ENCODE measurements at regions not wholly inside any gene's neighbourhood (a gene's known extent, or its start where the extent isn't known, plus 50 kb on each side); places are given as distances from the start of the nearest gene placed in this dataset.

DNA sequence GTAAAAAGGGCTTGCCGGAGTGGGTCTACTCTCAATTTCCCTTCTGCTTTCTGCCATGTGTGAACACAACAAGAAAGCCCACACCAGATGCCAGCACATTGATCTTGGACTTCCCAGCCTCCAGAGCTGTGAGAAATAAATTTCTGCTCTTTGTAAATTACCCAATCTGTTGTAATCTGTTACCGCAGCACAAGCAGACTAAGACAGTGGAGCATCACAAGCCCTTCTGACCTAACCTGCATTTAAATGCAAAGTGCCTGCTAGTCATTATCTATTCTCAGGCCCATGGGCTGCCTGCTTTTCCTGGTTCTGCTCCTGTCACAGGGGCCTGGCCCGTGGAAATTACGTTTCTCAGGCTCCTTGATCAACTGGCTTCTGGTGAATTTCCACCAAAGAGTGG, 199.3 kb upstream of the AUTS2 start:
- H3K4me1 ChIP-seq: no peaks in the 10 kb centered on the region
- no peaks in the 10 kb centered on the region for H3K9me3 ChIP-seq
- no peak for ATAC-seq (ENCODE audit: low FRiP score in 2 of 2)
- 85 to 96% methylated on average over 4 of the region's 4 CpGs for WGBS, 2 donors
- DNase-seq: no peak
- TF ChIP-seq, protein P1, sequence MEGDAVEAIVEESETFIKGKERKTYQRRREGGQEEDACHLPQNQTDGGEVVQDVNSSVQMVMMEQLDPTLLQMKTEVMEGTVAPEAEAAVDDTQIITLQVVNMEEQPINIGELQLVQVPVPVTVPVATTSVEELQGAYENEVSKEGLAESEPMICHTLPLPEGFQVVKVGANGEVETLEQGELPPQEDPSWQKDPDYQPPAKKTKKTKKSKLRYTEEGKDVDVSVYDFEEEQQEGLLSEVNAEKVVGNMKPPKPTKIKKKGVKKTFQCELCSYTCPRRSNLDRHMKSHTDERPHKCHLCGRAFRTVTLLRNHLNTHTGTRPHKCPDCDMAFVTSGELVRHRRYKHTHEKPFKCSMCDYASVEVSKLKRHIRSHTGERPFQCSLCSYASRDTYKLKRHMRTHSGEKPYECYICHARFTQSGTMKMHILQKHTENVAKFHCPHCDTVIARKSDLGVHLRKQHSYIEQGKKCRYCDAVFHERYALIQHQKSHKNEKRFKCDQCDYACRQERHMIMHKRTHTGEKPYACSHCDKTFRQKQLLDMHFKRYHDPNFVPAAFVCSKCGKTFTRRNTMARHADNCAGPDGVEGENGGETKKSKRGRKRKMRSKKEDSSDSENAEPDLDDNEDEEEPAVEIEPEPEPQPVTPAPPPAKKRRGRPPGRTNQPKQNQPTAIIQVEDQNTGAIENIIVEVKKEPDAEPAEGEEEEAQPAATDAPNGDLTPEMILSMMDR (IDR thresholded peaks at IDR 0.05): no peak
- TF ChIP-seq POLR2AphosphoS5 (IDR thresholded peaks at IDR 0.05) (no peak), EP300 (IDR thresholded peaks at IDR 0.05) (no peak), POLR2A (IDR thresholded peaks at IDR 0.05) (no peak)
- H3K27me3 ChIP-seq: no peaks in the 10 kb centered on the region
- H3K27ac ChIP-seq: no peak overlapping the region
- H3K4me3 ChIP-seq: no peak overlapping the region
- H3K36me3 ChIP-seq: no peaks in the 10 kb centered on the region

DNA sequence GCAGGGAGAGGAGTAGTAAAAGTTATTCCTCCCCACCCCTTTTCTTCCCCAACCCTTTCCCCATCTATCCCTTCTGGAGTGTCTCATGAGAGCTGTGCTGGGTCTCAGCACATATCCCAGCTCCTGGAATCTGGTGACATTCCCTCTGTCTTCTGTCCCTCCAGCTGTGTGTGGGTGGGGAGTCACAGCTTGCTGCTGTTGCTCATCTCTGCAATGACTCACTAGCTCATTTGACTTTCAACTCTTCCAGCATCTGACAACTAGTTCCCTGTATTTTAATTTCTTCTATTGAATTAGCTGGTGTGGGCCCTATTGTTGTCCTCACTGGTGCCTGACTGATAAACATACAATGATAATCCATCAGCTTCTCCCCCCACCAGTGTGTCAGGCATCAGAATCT, 198.9 kb upstream of the AUTS2 start:
- DNase-seq (peak in 1 of 2 donors; percentile 19), ATAC-seq (ENCODE audit: low FRiP score in 2 of 2) (peak in 1 of 2 donors; percentile 67)
- Histone ChIP-seq H3K36me3 (no peaks in the 10 kb centered on the region), H3K4me3 (no peak overlapping the region), H3K27ac (no peak overlapping the region), H3K4me1 (no peaks in the 10 kb centered on the region), H3K27me3 (no peaks in the 10 kb centered on the region), H3K9me3 (no peaks in the 10 kb centered on the region)
- no peak for TF ChIP-seq POLR2AphosphoS5 (IDR thresholded peaks at IDR 0.05)
- TF ChIP-seq POLR2A (IDR thresholded peaks at IDR 0.05): no peak
- no peak for TF ChIP-seq EP300 (IDR thresholded peaks at IDR 0.05)

DNA sequence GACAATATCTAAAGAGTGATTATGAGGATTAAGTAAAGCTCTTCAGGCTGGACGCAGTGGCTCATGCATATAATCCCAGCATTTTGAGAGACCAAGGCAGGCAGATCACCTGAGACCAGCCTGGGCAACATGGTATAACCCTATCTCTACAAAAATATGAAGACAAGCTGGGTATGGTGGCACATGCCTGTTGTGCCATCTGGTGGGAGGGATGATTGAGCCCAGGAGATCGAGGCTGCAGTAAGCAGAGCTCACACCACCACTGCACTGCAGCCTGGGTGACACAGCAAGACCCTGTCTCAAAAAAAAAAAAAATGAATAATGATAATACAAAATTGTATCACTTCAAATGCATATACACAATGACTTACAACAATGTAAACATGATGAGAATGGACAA, 195.6 kb upstream of the AUTS2 start:
- Histone ChIP-seq H3K9me3 (no peaks in the 10 kb centered on the region), H3K4me1 (no peaks in the 10 kb centered on the region), H3K4me3 (no peak overlapping the region), H3K27me3 (no peaks in the 10 kb centered on the region), H3K36me3 (no peaks in the 10 kb centered on the region), H3K27ac (no peak overlapping the region)
- no peak for DNase-seq
- TF ChIP-seq, protein P1 (IDR thresholded peaks at IDR 0.05): no peak
- TF ChIP-seq POLR2A (IDR thresholded peaks at IDR 0.05): no peak
- no peak for TF ChIP-seq POLR2AphosphoS5 (IDR thresholded peaks at IDR 0.05)
- no peak for TF ChIP-seq EP300 (IDR thresholded peaks at IDR 0.05)
- ATAC-seq (ENCODE audit: low FRiP score in 2 of 2): no peak
- WGBS, 2 donors: 70 to 84% methylated on average over 2 of the region's 2 CpGs

DNA sequence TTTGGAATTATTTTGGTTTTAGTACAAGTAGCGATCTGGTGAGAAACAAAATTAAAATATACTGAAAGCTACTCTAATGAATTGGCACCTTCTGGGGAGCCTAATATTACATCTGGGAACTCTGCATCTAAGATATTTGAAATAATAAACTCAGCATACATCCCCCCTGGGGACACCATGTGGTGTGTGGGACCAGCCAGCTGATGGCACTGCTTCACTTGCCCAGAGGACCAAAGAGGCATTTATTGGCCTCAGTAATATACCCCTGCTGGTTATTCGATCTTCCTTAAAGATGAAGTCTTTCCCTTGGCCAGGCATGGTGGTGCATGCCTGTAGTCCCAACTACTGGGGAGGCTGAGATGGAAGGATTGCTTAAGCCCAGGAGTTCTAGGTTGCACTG, 195.1 kb upstream of the AUTS2 start:
- H3K36me3 ChIP-seq: no peaks in the 10 kb centered on the region
- ATAC-seq (ENCODE audit: low FRiP score in 2 of 2): no peak
- no peaks in the 10 kb centered on the region for H3K4me1 ChIP-seq
- TF ChIP-seq, protein P1 (IDR thresholded peaks at IDR 0.05): no peak
- TF ChIP-seq POLR2A (IDR thresholded peaks at IDR 0.05) (no peak), EP300 (IDR thresholded peaks at IDR 0.05) (no peak), POLR2AphosphoS5 (IDR thresholded peaks at IDR 0.05) (no peak)
- no peak overlapping the region for H3K4me3 ChIP-seq
- WGBS, 2 donors: 51 to 63% methylated on average over 2 of the region's 2 CpGs
- H3K27ac ChIP-seq: no peak overlapping the region
- no peak for DNase-seq
- no peaks in the 10 kb centered on the region for H3K27me3 ChIP-seq
- H3K9me3 ChIP-seq: no peaks in the 10 kb centered on the region

DNA sequence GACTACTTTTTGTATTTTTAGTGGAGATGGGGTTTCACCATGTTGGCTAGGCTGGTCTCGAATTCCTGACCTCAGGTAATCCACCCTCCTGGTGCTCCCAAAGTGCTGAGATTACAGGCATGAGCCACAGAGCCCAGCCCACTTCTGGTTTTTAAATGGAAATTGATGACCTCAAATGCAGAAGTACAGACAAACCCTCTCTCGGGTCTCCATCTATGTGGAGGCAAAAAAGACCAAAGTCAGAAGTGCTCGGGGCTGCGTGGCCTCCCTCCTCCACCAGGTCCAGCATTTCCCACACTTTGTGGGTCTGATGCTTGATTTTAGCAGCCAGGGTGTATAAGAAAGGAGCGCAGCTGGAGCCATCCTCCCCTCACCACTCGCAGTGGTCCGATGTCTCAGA, 187.3 kb upstream of the AUTS2 start:
- WGBS, 2 donors: 80 to 82% methylated on average over 7 of the region's 7 CpGs
- Histone ChIP-seq H3K27me3 (no peaks in the 10 kb centered on the region), H3K4me3 (no peak overlapping the region), H3K36me3 (no peaks in the 10 kb centered on the region), H3K4me1 (no peaks in the 10 kb centered on the region), H3K27ac (no peak overlapping the region), H3K9me3 (no peaks in the 10 kb centered on the region)
- no peak for DNase-seq
- TF ChIP-seq, protein P1 (IDR thresholded peaks at IDR 0.05): no peak
- no peak for TF ChIP-seq POLR2AphosphoS5 (IDR thresholded peaks at IDR 0.05)
- TF ChIP-seq POLR2A (IDR thresholded peaks at IDR 0.05): no peak
- TF ChIP-seq EP300 (IDR thresholded peaks at IDR 0.05): no peak
- no peak for ATAC-seq (ENCODE audit: low FRiP score in 2 of 2)
